MM.1S (cell line): ENCODE measurements at regions not wholly inside any gene's neighbourhood (a gene's known extent, or its start where the extent isn't known, plus 50 kb on each side); places are given as distances from the start of the nearest gene placed in this dataset.

Experiments
- CTCF ChIP-seq: fragments of 300-600 bp; sonication (generic); IDR thresholded peaks from 2 replicates; pipeline ENCODE4 v1.5.1; 2016; ENCODE audit warnings: antibody characterized with exemption, low read length, mixed read lengths
- EZH2phosphoT487 ChIP-seq: fragments of 300-600 bp; sonication (generic); IDR thresholded peaks from 2 replicates; pipeline ENCODE4 v1.6.1; 2018; ENCODE audit warnings: antibody characterized with exemption, low read length

- no peak for TF ChIP-seq CTCF
- TF ChIP-seq EZH2phosphoT487, result no peak
Measured at GRCh38 chr2:49719241-49719640, 564.9 kb upstream of the FSHR start.
